Bronchial epithelial cell (primary cell): ENCODE measurements at regions not wholly inside any gene's neighbourhood (a gene's known extent, or its start where the extent isn't known, plus 50 kb on each side); places are given as distances from the start of the nearest gene placed in this dataset.

Experiments
- DNase-seq: peaks from one replicate; pipeline ENCODE4 v3.0.0-alpha.2; 2010; ENCODE audit warnings: low read depth
- FAIRE-seq: peaks from 2 replicates; lab custom pipeline; 2011; peaks lifted over from hg19 to GRCh38; lab: Jason Lieb, UNC
- H3K27me3 ChIP-seq: 2 replicates; pipeline ENCODE4 v1.5.1; 2011; ENCODE audit warnings: low read length; ENCODE audit not compliant: control insufficient read depth, insufficient read depth
- H3K36me3 ChIP-seq: 2 replicates; pipeline ENCODE4 v1.5.1; 2011; ENCODE audit warnings: low read length; ENCODE audit not compliant: control insufficient read depth, insufficient read depth
- H3K4me3 ChIP-seq: 2 replicates; pipeline ENCODE4 v1.5.1; 2011; ENCODE audit warnings: mild to moderate bottlenecking, low read depth, low read length, control low read depth
- TF ChIP-seq, protein P1 (sequence below): IDR thresholded peaks from 2 replicates; pipeline ENCODE4 v1.5.1; 2011; ENCODE audit warnings: mild to moderate bottlenecking, moderate library complexity, low read length, control low read depth, inconsistent platforms; ENCODE audit not compliant: insufficient read depth, severe bottlenecking

DNA sequence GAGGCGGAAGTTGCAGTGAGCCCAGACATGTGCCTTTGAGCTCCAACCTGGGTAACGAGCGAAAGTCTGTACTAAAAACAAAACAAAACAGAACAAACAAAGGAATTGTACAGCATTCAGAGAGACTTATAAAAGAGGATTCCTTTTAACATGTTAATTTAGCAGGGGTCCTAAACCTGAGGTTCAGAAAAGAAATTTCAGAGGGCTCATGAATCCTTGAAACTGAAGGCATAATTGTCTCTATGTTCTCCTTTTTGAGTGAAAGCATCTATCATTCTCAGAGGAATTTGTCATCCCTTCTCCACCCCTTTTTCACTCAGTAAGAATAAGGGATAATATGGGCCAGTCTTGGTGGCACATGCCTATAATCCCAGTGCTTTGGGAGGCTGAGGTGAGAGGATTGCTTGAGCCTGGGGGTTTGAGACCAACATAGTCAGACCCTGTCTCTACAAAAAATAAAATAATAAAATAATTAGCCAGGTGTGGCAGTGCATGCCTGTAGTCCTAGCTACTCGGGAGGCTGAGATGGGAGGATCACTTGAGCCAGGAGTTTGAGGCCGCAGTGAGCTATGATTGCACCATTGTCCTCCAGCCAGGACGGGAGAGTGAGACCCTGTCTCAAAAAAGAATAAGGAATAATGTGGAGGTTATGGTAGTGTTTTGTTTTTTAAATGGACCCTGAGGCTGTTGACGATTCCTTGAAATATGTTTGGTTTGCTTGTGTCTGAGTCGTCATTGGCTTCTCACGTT lies 309.1 kb upstream of the C2CD4B start:
- TF ChIP-seq, protein P1, sequence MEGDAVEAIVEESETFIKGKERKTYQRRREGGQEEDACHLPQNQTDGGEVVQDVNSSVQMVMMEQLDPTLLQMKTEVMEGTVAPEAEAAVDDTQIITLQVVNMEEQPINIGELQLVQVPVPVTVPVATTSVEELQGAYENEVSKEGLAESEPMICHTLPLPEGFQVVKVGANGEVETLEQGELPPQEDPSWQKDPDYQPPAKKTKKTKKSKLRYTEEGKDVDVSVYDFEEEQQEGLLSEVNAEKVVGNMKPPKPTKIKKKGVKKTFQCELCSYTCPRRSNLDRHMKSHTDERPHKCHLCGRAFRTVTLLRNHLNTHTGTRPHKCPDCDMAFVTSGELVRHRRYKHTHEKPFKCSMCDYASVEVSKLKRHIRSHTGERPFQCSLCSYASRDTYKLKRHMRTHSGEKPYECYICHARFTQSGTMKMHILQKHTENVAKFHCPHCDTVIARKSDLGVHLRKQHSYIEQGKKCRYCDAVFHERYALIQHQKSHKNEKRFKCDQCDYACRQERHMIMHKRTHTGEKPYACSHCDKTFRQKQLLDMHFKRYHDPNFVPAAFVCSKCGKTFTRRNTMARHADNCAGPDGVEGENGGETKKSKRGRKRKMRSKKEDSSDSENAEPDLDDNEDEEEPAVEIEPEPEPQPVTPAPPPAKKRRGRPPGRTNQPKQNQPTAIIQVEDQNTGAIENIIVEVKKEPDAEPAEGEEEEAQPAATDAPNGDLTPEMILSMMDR, result no peak
- no peak for DNase-seq
- FAIRE-seq, result no peak
- peaks cover 2% of the 10 kb centered on the region for H3K27me3 ChIP-seq
- no peak overlapping the region for H3K4me3 ChIP-seq
- H3K36me3 ChIP-seq, result no peaks in the 10 kb centered on the region

DNA sequence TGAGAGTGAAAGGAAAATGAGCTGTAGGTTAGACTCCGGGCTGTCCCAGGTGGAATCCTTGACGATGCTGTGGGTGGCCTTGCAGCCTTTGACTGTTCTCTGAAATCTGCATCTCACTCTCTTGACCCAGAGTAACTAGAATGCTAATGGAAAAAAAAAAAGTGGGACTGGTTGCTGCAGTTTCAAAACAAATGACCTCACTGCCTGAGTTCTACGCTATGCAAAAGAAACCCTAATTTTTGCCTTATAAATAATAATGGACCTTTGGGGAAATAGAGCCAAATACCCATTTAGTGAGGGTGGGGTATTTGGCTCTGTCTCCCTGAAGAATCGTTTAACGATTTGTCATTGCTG lies 309.7 kb upstream of the C2CD4B start:
- no peak overlapping the region for H3K4me3 ChIP-seq
- peaks cover 2% of the 10 kb centered on the region for H3K27me3 ChIP-seq
- no peak for DNase-seq
- TF ChIP-seq, protein P1, result no peak
- no peak for FAIRE-seq
- H3K36me3 ChIP-seq, result no peaks in the 10 kb centered on the region

DNA sequence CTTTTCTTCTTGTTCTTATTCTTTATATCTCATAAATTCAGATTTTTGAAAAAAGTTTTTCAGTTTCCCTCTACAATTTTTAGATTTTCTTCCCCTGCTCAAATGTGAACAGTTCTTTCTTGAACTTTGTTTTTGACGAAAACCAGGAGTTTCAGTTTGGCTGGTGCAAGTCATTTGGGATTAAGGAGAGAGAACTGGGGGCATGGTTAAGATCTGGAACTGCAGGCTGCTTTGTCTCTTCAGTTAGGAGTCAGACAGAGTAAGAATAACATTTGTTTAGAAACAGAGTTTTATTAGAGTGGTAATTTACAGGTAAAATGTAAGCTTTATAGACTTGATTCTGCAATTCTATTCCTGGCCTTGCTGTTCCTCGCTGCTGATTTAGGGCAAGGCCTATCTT lies 310.5 kb upstream of the C2CD4B start:
- Histone ChIP-seq H3K36me3 (no peaks in the 10 kb centered on the region), H3K4me3 (no peak overlapping the region), H3K27me3 (peaks cover 2% of the 10 kb centered on the region)
- TF ChIP-seq, protein P1, result no peak
- FAIRE-seq (peak; percentile 81), DNase-seq (no peak)

DNA sequence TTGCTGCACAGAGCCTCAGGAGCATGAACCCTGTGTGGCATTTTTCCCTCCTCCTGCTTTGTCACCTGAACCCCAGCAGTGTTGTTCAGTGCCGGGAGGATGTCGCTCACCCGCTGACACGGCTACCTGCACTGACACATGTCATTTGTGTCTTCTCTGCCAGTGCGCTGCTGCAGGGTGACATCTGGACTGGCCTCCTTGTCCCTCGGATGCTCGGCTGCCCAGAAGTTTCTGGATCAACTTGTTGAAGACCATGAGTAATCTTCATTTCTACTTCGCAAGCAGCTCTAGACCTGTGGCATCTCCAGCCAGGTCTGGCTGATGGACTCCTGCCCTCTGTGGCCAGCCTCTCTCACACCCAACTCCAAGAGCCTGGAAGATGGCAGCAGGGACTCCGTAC lies 311.1 kb upstream of the C2CD4B start:
- DNase-seq, result no peak
- Histone ChIP-seq H3K4me3 (no peak overlapping the region), H3K36me3 (no peaks in the 10 kb centered on the region), H3K27me3 (peaks cover 2% of the 10 kb centered on the region)
- no peak for FAIRE-seq
- TF ChIP-seq, protein P1, result no peak

DNA sequence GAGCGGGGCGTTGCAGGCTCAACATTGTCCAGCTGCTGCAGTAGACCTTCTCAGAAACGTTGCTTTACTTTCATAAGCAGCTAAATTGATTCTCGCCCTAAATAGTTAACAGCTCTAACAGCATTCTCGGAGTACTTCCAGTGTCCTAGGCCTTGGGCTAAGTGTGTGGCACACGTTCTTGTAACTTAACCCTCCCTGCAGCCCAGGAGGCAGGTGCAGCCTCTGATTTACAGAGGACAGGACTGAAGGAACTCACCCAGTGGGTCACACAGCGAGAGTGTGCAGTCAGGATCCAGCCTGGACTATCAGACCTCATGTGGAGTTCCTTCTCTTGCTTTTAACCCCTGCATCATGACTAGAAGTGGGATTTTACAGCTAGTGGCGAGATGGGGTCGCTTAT lies 312.8 kb upstream of the C2CD4B start:
- Histone ChIP-seq H3K27me3 (no peaks in the 10 kb centered on the region), H3K4me3 (no peak overlapping the region), H3K36me3 (no peaks in the 10 kb centered on the region)
- DNase-seq (no peak), FAIRE-seq (no peak)
- TF ChIP-seq, protein P1, result no peak
